DND-41 (cell line): ENCODE measurements at regions not wholly inside any gene's neighbourhood (a gene's known extent, or its start where the extent isn't known, plus 50 kb on each side); places are given as distances from the start of the nearest gene placed in this dataset.

Experiments used
- EZH2 ChIP-seq: IDR thresholded peaks from 3 replicates; pipeline ENCODE4 v1.6.1; 2012; ENCODE audit warnings: borderline replicate concordance, low read depth, mild to moderate bottlenecking, moderate library complexity, low read length, inconsistent platforms; ENCODE audit not compliant: severe bottlenecking
- TF ChIP-seq, protein P1 (sequence below): IDR thresholded peaks from 2 replicates; pipeline ENCODE4 v1.5.1; 2012; ENCODE audit warnings: borderline replicate concordance, low read length, moderate library complexity, mild to moderate bottlenecking; ENCODE audit not compliant: poor library complexity, severe bottlenecking; ENCODE audit errors: extremely low read depth

- TF ChIP-seq, protein P1, sequence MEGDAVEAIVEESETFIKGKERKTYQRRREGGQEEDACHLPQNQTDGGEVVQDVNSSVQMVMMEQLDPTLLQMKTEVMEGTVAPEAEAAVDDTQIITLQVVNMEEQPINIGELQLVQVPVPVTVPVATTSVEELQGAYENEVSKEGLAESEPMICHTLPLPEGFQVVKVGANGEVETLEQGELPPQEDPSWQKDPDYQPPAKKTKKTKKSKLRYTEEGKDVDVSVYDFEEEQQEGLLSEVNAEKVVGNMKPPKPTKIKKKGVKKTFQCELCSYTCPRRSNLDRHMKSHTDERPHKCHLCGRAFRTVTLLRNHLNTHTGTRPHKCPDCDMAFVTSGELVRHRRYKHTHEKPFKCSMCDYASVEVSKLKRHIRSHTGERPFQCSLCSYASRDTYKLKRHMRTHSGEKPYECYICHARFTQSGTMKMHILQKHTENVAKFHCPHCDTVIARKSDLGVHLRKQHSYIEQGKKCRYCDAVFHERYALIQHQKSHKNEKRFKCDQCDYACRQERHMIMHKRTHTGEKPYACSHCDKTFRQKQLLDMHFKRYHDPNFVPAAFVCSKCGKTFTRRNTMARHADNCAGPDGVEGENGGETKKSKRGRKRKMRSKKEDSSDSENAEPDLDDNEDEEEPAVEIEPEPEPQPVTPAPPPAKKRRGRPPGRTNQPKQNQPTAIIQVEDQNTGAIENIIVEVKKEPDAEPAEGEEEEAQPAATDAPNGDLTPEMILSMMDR: no peak
- TF ChIP-seq EZH2: no peak
Measured at GRCh38 chr9:108793573-108793972, 62.2 kb downstream of the ACTL7B start.
